Kidney (tissue), 13 donors: ENCODE measurements at regions not wholly inside any gene's neighbourhood (a gene's known extent, or its start where the extent isn't known, plus 50 kb on each side); places are given as distances from the start of the nearest gene placed in this dataset.
"Not testable (repeated sequence)": the region's sequence is repeated elsewhere in the genome, so short reads cannot be mapped to it uniquely, and the experiment has no call there.

Source experiments
- DNase-seq, 5 donors: peaks; one replicate each; pipeline ENCODE4 v3.0.0-alpha.2; 2013 to 2020
- FAIRE-seq: peaks from 2 replicates; lab custom pipeline; 2012; peaks lifted over from hg19 to GRCh38; lab: Jason Lieb, UNC
- H3K27ac ChIP-seq, 2 donors: one replicate each; pipeline ENCODE4 v1.7.0; 2013; ENCODE audit warnings: low read depth in 2 of 2, low read length in 2 of 2, inconsistent platforms in 1 of 2
- H3K27me3 ChIP-seq: one replicate; pipeline ENCODE4 v1.7.1; 2013; ENCODE audit warnings: low read length, inconsistent platforms; ENCODE audit not compliant: control insufficient read depth, insufficient read depth
- H3K36me3 ChIP-seq, 3 donors: one replicate each; pipeline versions ENCODE4 v1.7.0 to v1.7.1; 2013; ENCODE audit warnings: low read length in 3 of 3, control low read depth in 1 of 3, inconsistent platforms in 1 of 3; ENCODE audit not compliant: insufficient read depth in 3 of 3, control insufficient read depth in 2 of 3
- H3K4me1 ChIP-seq, 3 donors: one replicate each; pipeline versions ENCODE4 v1.7.0 to v1.7.1; 2013; ENCODE audit warnings: low read length in 3 of 3, inconsistent platforms in 1 of 3, low read depth in 1 of 3; ENCODE audit not compliant: control insufficient read depth in 2 of 3, insufficient read depth in 2 of 3
- H3K4me3 ChIP-seq, 3 donors: one replicate each; pipeline versions ENCODE4 v1.7.0 to v1.8.1; 2013; ENCODE audit warnings: low read length in 3 of 3, control low read depth in 1 of 3, inconsistent platforms in 1 of 3
- H3K9ac ChIP-seq, 3 donors: one replicate each; pipeline versions ENCODE4 v1.7.0 to v1.7.1; 2013; ENCODE audit warnings: low read length in 3 of 3, control low read depth in 1 of 3, inconsistent platforms in 1 of 3
- H3K9me3 ChIP-seq, 3 donors: one replicate each; pipeline versions ENCODE4 v1.7.0 to v1.7.1; 2013; ENCODE audit warnings: low read length in 3 of 3, control low read depth in 1 of 3, inconsistent platforms in 1 of 3; ENCODE audit not compliant: control insufficient read depth in 2 of 3, insufficient read depth in 1 of 3
- CTCF ChIP-seq: IDR thresholded peaks from 3 replicates; pipeline ENCODE4 v1.5.1; 2012; ENCODE audit warnings: mild to moderate bottlenecking, moderate library complexity, borderline replicate concordance; ENCODE audit not compliant: insufficient read depth; ENCODE audit errors: extremely low read depth
- intact Hi-C: fragments of 100-400 bp; cut with DNase I; formaldehyde crosslinking; loops from one replicate; pipeline ENCODE4 v1.11.1; 2022
- donor health status: control.
- donor health status: control.
- donor health status: control.
- donor health status: control.
- donor health status: control.
- donor health status: DM: yes; HTN: yes; CAD: no.
- donor health status: Normal renal cell carcinoma (clear cell type).

DNA sequence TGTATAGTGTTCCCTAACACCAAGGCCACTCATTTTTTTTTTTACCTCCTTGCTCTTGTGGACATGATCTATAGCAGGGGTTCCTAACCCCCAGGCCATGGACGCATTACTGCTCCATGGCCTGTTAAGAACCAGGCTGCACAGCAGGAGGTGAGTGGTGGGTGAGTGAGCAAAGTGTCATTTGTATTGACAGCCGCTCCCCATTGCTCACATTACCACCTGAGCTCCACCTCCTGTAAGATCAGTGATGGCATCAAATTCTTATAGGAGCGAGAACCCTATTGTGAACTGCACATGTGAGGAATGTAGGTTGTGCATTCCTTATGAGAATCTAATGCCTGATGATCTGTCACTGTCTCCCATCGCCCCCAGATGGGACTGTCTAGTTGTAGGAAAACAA is 342.0 kb downstream of the SOX9 start:
- Histone ChIP-seq H3K9me3 (no peaks in the 10 kb centered on the region), H3K27ac (no peak overlapping the region), H3K27me3 (no peaks in the 10 kb centered on the region), H3K9ac (no peak overlapping the region), H3K4me3 (no peak overlapping the region), H3K4me1 (peaks cover 0 to 3% (median 0%) of the 10 kb centered on the region in 3 donors), H3K36me3 (no peaks in the 10 kb centered on the region)
- FAIRE-seq (no peak), DNase-seq (no peak)
- intact Hi-C loops: no loop called here
- no peak for TF ChIP-seq CTCF

DNA sequence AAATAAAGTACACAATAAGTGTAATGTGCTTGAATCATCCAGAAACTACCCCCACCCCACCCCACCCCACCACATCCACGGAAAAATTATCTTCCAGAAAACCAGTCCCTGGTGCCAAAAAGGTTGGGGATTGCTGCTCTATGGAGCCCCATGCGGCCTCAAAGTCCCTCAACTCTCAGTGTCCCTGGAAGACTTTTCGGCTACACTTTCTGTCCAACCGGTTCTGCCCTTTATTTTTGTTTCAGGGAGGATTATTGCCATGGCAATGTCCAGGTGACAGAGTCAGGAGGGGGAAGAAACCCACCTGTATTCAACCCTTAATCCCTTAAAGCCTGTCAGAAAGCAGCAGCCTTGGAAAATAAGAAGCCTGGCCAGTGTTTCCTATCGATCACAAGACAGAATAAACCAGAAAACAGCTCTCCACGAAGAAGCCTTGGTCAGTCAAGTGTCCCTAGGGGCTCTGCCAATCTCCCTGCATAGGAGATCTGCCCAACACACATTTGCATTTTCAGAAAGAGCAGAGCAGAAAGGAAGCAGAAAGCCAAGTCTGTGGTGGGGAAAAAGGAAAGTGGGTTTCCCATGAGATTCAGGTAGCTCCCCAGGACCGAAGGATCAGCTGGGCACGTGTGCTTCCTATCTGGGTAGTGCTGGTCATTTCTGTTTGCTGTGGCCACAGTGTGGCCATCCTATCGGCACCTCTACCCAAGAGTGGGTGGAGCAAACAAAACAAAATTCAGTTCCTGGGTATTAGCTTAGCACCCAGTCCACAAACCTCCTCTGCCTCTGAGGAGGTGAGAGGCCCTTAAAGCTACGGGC is 342.7 kb downstream of the SOX9 start:
- H3K9me3 ChIP-seq: no peaks in the 10 kb centered on the region
- H3K4me1 ChIP-seq: peaks cover 0 to 7% (median 0%) of the 10 kb centered on the region in 3 donors
- H3K36me3 ChIP-seq: no peaks in the 10 kb centered on the region
- peak in 4 of 5 donors; percentile 15 to 65 (median 40) for DNase-seq
- intact Hi-C loops: no loop called here
- TF ChIP-seq CTCF: no peak
- no peak for FAIRE-seq
- no peak overlapping the region for H3K9ac ChIP-seq
- H3K27me3 ChIP-seq: no peaks in the 10 kb centered on the region
- no peak overlapping the region for H3K4me3 ChIP-seq
- H3K27ac ChIP-seq: no peak overlapping the region

DNA sequence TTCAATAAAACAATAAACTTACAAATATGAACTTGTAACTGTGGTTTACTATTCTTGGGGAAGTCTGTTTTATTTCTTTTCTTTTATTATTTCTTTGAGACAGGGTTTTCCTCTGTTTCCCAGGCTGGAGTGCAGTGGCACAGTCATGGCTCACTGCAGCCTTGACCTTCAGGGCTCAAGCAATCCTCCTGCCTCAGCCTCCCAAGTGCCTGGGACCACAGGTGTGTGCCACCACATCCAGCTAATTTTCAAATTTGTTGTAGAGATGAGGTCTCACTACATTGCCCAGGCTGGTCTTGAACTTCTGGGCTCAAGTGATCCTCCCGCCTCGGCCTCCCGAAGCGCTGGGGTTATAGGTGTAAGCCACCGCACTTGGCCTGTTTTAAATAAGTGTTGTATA is 343.4 kb downstream of the SOX9 start:
- H3K27me3 ChIP-seq, H3K27ac ChIP-seq, intact Hi-C loops, H3K9ac ChIP-seq, H3K4me1 ChIP-seq, H3K4me3 ChIP-seq, H3K36me3 ChIP-seq, FAIRE-seq, H3K9me3 ChIP-seq: not testable (repeated sequence)
- DNase-seq: peak in 1 of 5 donors; percentile 34

GRCh38 chr17:72465191-72466024 is 344.6 kb downstream of the SOX9 start:
- intact Hi-C loops: no loop called here
- Histone ChIP-seq H3K27me3 (no peaks in the 10 kb centered on the region), H3K36me3 (no peaks in the 10 kb centered on the region), H3K9ac (no peak overlapping the region), H3K4me3 (no peak overlapping the region), H3K9me3 (no peaks in the 10 kb centered on the region), H3K4me1 (peaks cover 0 to 9% (median 0%) of the 10 kb centered on the region in 3 donors), H3K27ac (no peak overlapping the region)
- no peak for TF ChIP-seq CTCF
- peak; percentile 71 to 86 (median 75) for DNase-seq
- no peak for FAIRE-seq
